Small intestine (tissue), 7 donors: ENCODE measurements at regions not wholly inside any gene's neighbourhood (a gene's known extent, or its start where the extent isn't known, plus 50 kb on each side); places are given as distances from the start of the nearest gene placed in this dataset.

Experiments
- DNase-seq, 2 donors: peaks; one replicate each; pipeline versions ENCODE4 v3.0.0 to v3.0.0-alpha.2; 2013
- FAIRE-seq: peaks from 2 replicates; lab custom pipeline; 2012; peaks lifted over from hg19 to GRCh38; lab: Jason Lieb, UNC
- H3K27ac ChIP-seq, 3 donors: one replicate each; pipeline ENCODE4 v1.5.1; 2013; ENCODE audit warnings: low read length in 2 of 3, mild to moderate bottlenecking in 2 of 3, control low read depth in 1 of 3, inconsistent platforms in 1 of 3, low read depth in 1 of 3, moderate library complexity in 1 of 3
- H3K27me3 ChIP-seq, 3 donors: one replicate each; pipeline ENCODE4 v1.6.1; 2013; ENCODE audit warnings: low read length in 3 of 3, inconsistent platforms in 1 of 3; ENCODE audit not compliant: control insufficient read depth in 3 of 3, insufficient read depth in 3 of 3
- H3K36me3 ChIP-seq, 3 donors: one replicate each; pipeline ENCODE4 v1.6.1; 2013; ENCODE audit warnings: low read length in 3 of 3, inconsistent platforms in 1 of 3, low read depth in 1 of 3, mild to moderate bottlenecking in 1 of 3, moderate library complexity in 1 of 3; ENCODE audit not compliant: control insufficient read depth in 3 of 3, insufficient read depth in 2 of 3
- H3K4me1 ChIP-seq, 3 donors: one replicate each; pipeline ENCODE4 v1.6.1; 2013; ENCODE audit warnings: low read length in 2 of 3, inconsistent platforms in 1 of 3, low read depth in 1 of 3, mild to moderate bottlenecking in 1 of 3, moderate library complexity in 1 of 3; ENCODE audit not compliant: control insufficient read depth in 3 of 3, insufficient read depth in 2 of 3
- H3K4me3 ChIP-seq, 3 donors: one replicate each; pipeline ENCODE4 v1.5.1; 2013; ENCODE audit warnings: low read length in 3 of 3, control low read depth in 1 of 3, inconsistent platforms in 1 of 3, low read depth in 1 of 3, mild to moderate bottlenecking in 1 of 3, moderate library complexity in 1 of 3
- H3K9me3 ChIP-seq, 2 donors: one replicate each; pipeline ENCODE4 v1.6.1; 2013; ENCODE audit warnings: low read depth in 1 of 2, low read length in 1 of 2; ENCODE audit not compliant: control insufficient read depth in 2 of 2, insufficient read depth in 1 of 2
- WGBS, 3 donors: extraction: QIAGEN DNeasy Blood & Tissue Kit; methylation state at CpG; one replicate each; pipeline ENCODE4 v1.1.7; 2013; 5-methylcytosine and 5-hydroxymethylcytosine counted together
- donor health status: healthy with polysubstance abuse.
- donor health status: control.
- donor health status: control.
- donor health status: Bipolar disorder and iron deficiency.
- donor health status: healthy.

- H3K36me3 ChIP-seq: no peaks in the 10 kb centered on the region
- H3K9me3 ChIP-seq: no peaks in the 10 kb centered on the region
- no peaks in the 10 kb centered on the region for H3K4me1 ChIP-seq
- no peaks in the 10 kb centered on the region for H3K27me3 ChIP-seq
- no peak overlapping the region for H3K4me3 ChIP-seq
- 56 to 86% (median 77%) methylated on average over 4 of the region's 4 CpGs for WGBS, 3 donors
- DNase-seq (no peak), FAIRE-seq (no peak)
- H3K27ac ChIP-seq: no peak overlapping the region
Observed at GRCh38 chr7:15862016-15862780, 175.7 kb upstream of the MEOX2 start.

GRCh38 chr7:15860264-15860949 lies 173.9 kb upstream of the MEOX2 start:
- Histone ChIP-seq H3K27ac (no peak overlapping the region), H3K9me3 (no peaks in the 10 kb centered on the region), H3K27me3 (no peaks in the 10 kb centered on the region), H3K36me3 (no peaks in the 10 kb centered on the region), H3K4me3 (no peak overlapping the region), H3K4me1 (peaks cover 0 to 7% (median 0%) of the 10 kb centered on the region in 3 donors)
- WGBS, 3 donors: 12 to 51% (median 36%) methylated on average over 1 of the region's 1 CpG
- FAIRE-seq: no peak
- no peak for DNase-seq

- FAIRE-seq: no peak
Observed at GRCh38 chr7:15857026-15857425, 170.5 kb upstream of the MEOX2 start.

GRCh38 chr7:15856311-15856710 lies 169.8 kb upstream of the MEOX2 start:
- no peaks in the 10 kb centered on the region for H3K36me3 ChIP-seq
- H3K4me1 ChIP-seq: peaks cover 0 to 11% (median 0%) of the 10 kb centered on the region in 3 donors
- H3K27ac ChIP-seq: no peak overlapping the region
- DNase-seq: no peak
- no peaks in the 10 kb centered on the region for H3K27me3 ChIP-seq
- FAIRE-seq: no peak
- no peaks in the 10 kb centered on the region for H3K9me3 ChIP-seq
- no peak overlapping the region for H3K4me3 ChIP-seq

More at GRCh38 chr7:15857026-15857425, 170.5 kb upstream of the MEOX2 start:
- 89 to 92% (median 90%) methylated on average over 3 of the region's 3 CpGs for WGBS, 3 donors
- Histone ChIP-seq H3K9me3 (no peaks in the 10 kb centered on the region), H3K4me3 (no peak overlapping the region), H3K36me3 (no peaks in the 10 kb centered on the region), H3K27me3 (no peaks in the 10 kb centered on the region), H3K27ac (no peak overlapping the region), H3K4me1 (peaks cover 0 to 11% (median 0%) of the 10 kb centered on the region in 3 donors)
- DNase-seq: no peak

- WGBS, 3 donors: 63 to 75% (median 64%) methylated on average over 6 of the region's 6 CpGs
- DNase-seq (peak; percentile 56 to 62), FAIRE-seq (no peak)
- Histone ChIP-seq H3K4me1 (peaks cover 0 to 11% (median 0%) of the 10 kb centered on the region in 3 donors), H3K27me3 (no peaks in the 10 kb centered on the region), H3K4me3 (no peak overlapping the region), H3K9me3 (no peaks in the 10 kb centered on the region), H3K36me3 (no peaks in the 10 kb centered on the region), H3K27ac (peak overlapping the region in 1 of 3 donors; percentile 5)
Observed at GRCh38 chr7:15855525-15856109, 169.1 kb upstream of the MEOX2 start.

GRCh38 chr7:15854841-15855524 lies 168.5 kb upstream of the MEOX2 start:
- Histone ChIP-seq H3K36me3 (no peaks in the 10 kb centered on the region), H3K9me3 (no peaks in the 10 kb centered on the region), H3K4me3 (no peak overlapping the region), H3K27me3 (no peaks in the 10 kb centered on the region), H3K27ac (peak overlapping the region in 1 of 3 donors; percentile 5), H3K4me1 (peaks cover 0 to 11% (median 0%) of the 10 kb centered on the region in 3 donors)
- DNase-seq (peak; percentile 23 to 39), FAIRE-seq (no peak)
- WGBS, 3 donors: 70 to 74% (median 72%) methylated on average over 4 of the region's 4 CpGs

GRCh38 chr7:15853832-15854470 lies 167.5 kb upstream of the MEOX2 start:
- H3K9me3 ChIP-seq: no peaks in the 10 kb centered on the region
- WGBS, 3 donors: 50 to 65% (median 53%) methylated on average over 2 of the region's 2 CpGs
- no peak overlapping the region for H3K27ac ChIP-seq
- no peaks in the 10 kb centered on the region for H3K36me3 ChIP-seq
- H3K4me3 ChIP-seq: no peak overlapping the region
- no peaks in the 10 kb centered on the region for H3K27me3 ChIP-seq
- no peak for DNase-seq
- peaks cover 0 to 11% (median 0%) of the 10 kb centered on the region in 3 donors for H3K4me1 ChIP-seq
- FAIRE-seq: no peak

GRCh38 chr7:15851201-15851600 lies 164.7 kb upstream of the MEOX2 start:
- H3K27ac ChIP-seq: no peak overlapping the region
- no peak for DNase-seq
- WGBS, 3 donors: 71 to 84% (median 78%) methylated on average over 6 of the region's 6 CpGs
- H3K4me1 ChIP-seq: peaks cover 0 to 8% (median 0%) of the 10 kb centered on the region in 3 donors
- H3K9me3 ChIP-seq: no peaks in the 10 kb centered on the region
- FAIRE-seq: no peak
- no peak overlapping the region for H3K4me3 ChIP-seq
- H3K36me3 ChIP-seq: no peaks in the 10 kb centered on the region
- H3K27me3 ChIP-seq: no peaks in the 10 kb centered on the region
